HCT116 (cell line): ENCODE measurements at regions not wholly inside any gene's neighbourhood (a gene's known extent, or its start where the extent isn't known, plus 50 kb on each side); places are given as distances from the start of the nearest gene placed in this dataset.

Experiments used
- ATAC-seq: fragments of 200-7000 bp; cut with Tn5 transposase; 2 replicates; pipeline ENCODE4 v1.9.1; 2020; ENCODE audit warnings: mild to moderate bottlenecking, moderate library complexity
- BruUV-seq: library from RNA; stranded (reverse); fragments of 400-500 nt; replicated peaks from 2 replicates; lab custom pipeline; 2021; lab: Mats Ljungman, UMichigan
- CTCF ChIA-PET: fragments of 300-600 bp; sonication (Branson Sonifier 250); formaldehyde crosslinking; loops from one replicate; lab custom pipeline; 2021; ENCODE audit warnings: antibody characterized with exemption; lab: Charles Lee
- POLR2A ChIA-PET: fragments of 300-600, 350-600 bp; sonication (Branson Sonifier 250); formaldehyde crosslinking; loops from one replicate; lab custom pipeline; 2021; ENCODE audit warnings: antibody characterized with exemption; lab: Charles Lee
- RAD21 ChIA-PET, 2 experiments: fragments of 300-600 bp; sonication (Branson Sonifier 250); formaldehyde crosslinking; loops; one replicate each; lab custom pipeline; 2023; ENCODE audit warnings: low total read pairs in 2 of 2; ENCODE audit not compliant: uncharacterized antibody in 2 of 2, unreplicated experiment in 2 of 2, low non-redundant PET in 1 of 2; lab: Charles Lee
- DNase-seq: peaks from one replicate; pipeline ENCODE4 v3.0.0-alpha.2; 2010; ENCODE audit warnings: low read depth, low spot score
- H2AFZ ChIP-seq: fragments of 200-600 bp; shearing (Covaris generic), sonication (generic); 2 replicates; pipeline ENCODE4 v1.6.1; 2017; ENCODE audit warnings: low read depth, mixed run types, mixed read lengths, antibody characterized with exemption, low read length; ENCODE audit not compliant: poor library complexity, severe bottlenecking
- H3K27ac ChIP-seq: 2 replicates; pipeline ENCODE4 v1.5.1; 2012; ENCODE audit warnings: low read depth, low read length
- H3K27me3 ChIP-seq: fragments of 200-600 bp; sonication (generic); 2 replicates; pipeline ENCODE4 v1.6.1; 2016; ENCODE audit warnings: mixed run types, low read length, mixed read lengths; ENCODE audit not compliant: insufficient read depth
- H3K36me3 ChIP-seq, 2 experiments: fragments of 200-500 bp in 1 of 2; fragments of 200-600 bp in 1 of 2; sonication (Bioruptor generic) in 1 of 2; sonication (generic) in 1 of 2; 2 replicates each; pipeline versions ENCODE4 v1.5.1 to v1.6.1; 2014 to 2016; ENCODE audit warnings: low read length in 2 of 2, inconsistent platforms in 1 of 2, mixed read lengths in 1 of 2, mixed run types in 1 of 2; ENCODE audit not compliant: insufficient read depth in 2 of 2, control insufficient read depth in 1 of 2
- H3K4me1 ChIP-seq, 2 experiments: fragments of 200-600 bp in 1 of 2; sonication (generic) in 1 of 2; 2 replicates each; pipeline versions ENCODE4 v1.5.1 to v1.6.1; 2012 to 2017; ENCODE audit warnings: low read length in 2 of 2, inconsistent platforms in 1 of 2, mild to moderate bottlenecking in 1 of 2, mixed read lengths in 1 of 2, mixed run types in 1 of 2, moderate library complexity in 1 of 2; ENCODE audit not compliant: insufficient read depth in 2 of 2, control insufficient read depth in 1 of 2
- H3K4me2 ChIP-seq: fragments of 200-600 bp; sonication (generic); 2 replicates; pipeline ENCODE4 v1.6.1; 2017; ENCODE audit warnings: mixed run types, low read length, mixed read lengths
- H3K4me3 ChIP-seq, 2 experiments: fragments of 200-600 bp in 1 of 2; sonication (generic) in 1 of 2; replicated peaks in 1 of 2; 2 replicates each; pipeline ENCODE4 v1.5.1; 2011 to 2016; ENCODE audit warnings: low read length in 2 of 2, control low read depth in 1 of 2, low read depth in 1 of 2, mild to moderate bottlenecking in 1 of 2, mixed read lengths in 1 of 2, mixed run types in 1 of 2
- H3K79me2 ChIP-seq: fragments of 200-600 bp; sonication (generic); 2 replicates; pipeline ENCODE4 v1.6.1; 2017; ENCODE audit warnings: mild to moderate bottlenecking, mixed run types, low read length, moderate library complexity, mixed read lengths; ENCODE audit not compliant: insufficient read depth
- H3K9ac ChIP-seq: fragments of 200-600 bp; sonication (generic); 2 replicates; pipeline ENCODE4 v1.6.1; 2016; ENCODE audit warnings: low read length, mixed read lengths
- H3K9me2 ChIP-seq: fragments of 200-600 bp; sonication (generic), shearing (Covaris generic); 2 replicates; pipeline ENCODE4 v1.6.1; 2017; ENCODE audit warnings: mixed run types, mild to moderate bottlenecking, moderate library complexity; ENCODE audit not compliant: insufficient read depth
- H3K9me3 ChIP-seq, 2 experiments: fragments of 200-500 bp in 1 of 2; fragments of 200-600 bp in 1 of 2; sonication (Bioruptor generic) in 1 of 2; sonication (generic) in 1 of 2; 2 replicates each; pipeline ENCODE4 v1.6.1; 2014 to 2017; ENCODE audit warnings: low read length in 2 of 2, mixed read lengths in 2 of 2, inconsistent platforms in 1 of 2, low read depth in 1 of 2, mild to moderate bottlenecking in 1 of 2, mixed run types in 1 of 2, moderate library complexity in 1 of 2; ENCODE audit not compliant: control insufficient read depth in 1 of 2, insufficient read depth in 1 of 2
- H4K20me1 ChIP-seq: fragments of 200-600 bp; sonication (generic), shearing (Covaris generic); 2 replicates; pipeline ENCODE4 v1.6.1; 2017; ENCODE audit warnings: mixed run types, mild to moderate bottlenecking, moderate library complexity; ENCODE audit not compliant: insufficient read depth
- ATF3 ChIP-seq: IDR thresholded peaks from 2 replicates; pipeline ENCODE4 v1.6.1; 2012
- CBX3 ChIP-seq: IDR thresholded peaks from 2 replicates; pipeline ENCODE4 v1.6.1; 2012; ENCODE audit warnings: low read depth
- CEBPB ChIP-seq: IDR thresholded peaks from 2 replicates; pipeline ENCODE4 v1.6.1; 2012; ENCODE audit warnings: low read depth
- EGR1 ChIP-seq: IDR thresholded peaks from 2 replicates; pipeline ENCODE4 v1.6.1; 2012; ENCODE audit warnings: low read depth
- ELF1 ChIP-seq: IDR thresholded peaks from 2 replicates; pipeline ENCODE4 v1.6.1; 2012; ENCODE audit warnings: low read depth, borderline replicate concordance
- EZH2 ChIP-seq: fragments of 200-600 bp; sonication (generic); IDR thresholded peaks from 2 replicates; pipeline ENCODE4 v1.6.1; 2017; ENCODE audit warnings: antibody characterized with exemption, mixed run types
- EZH2phosphoT487 ChIP-seq: fragments of 200-600 bp; IDR thresholded peaks from 2 replicates; pipeline ENCODE4 v1.6.1; 2018; ENCODE audit warnings: antibody characterized with exemption, borderline replicate concordance
- FOSL1 ChIP-seq: IDR thresholded peaks from 2 replicates; pipeline ENCODE4 v1.6.1; 2012; ENCODE audit warnings: low read depth
- JUND ChIP-seq: IDR thresholded peaks from 2 replicates; pipeline ENCODE4 v1.6.1; 2012
- POLR2AphosphoS5 ChIP-seq: IDR thresholded peaks from 2 replicates; pipeline ENCODE4 v1.6.1; 2011; ENCODE audit warnings: mild to moderate bottlenecking, low read depth, low read length, moderate library complexity
- RAD21 ChIP-seq: IDR thresholded peaks from 2 replicates; pipeline ENCODE4 v1.6.1; 2012; ENCODE audit warnings: low read depth, mild to moderate bottlenecking
- SIN3A ChIP-seq: IDR thresholded peaks from 2 replicates; pipeline ENCODE4 v1.6.1; 2012; ENCODE audit warnings: low read depth
- SP1 ChIP-seq: IDR thresholded peaks from 2 replicates; pipeline ENCODE4 v1.6.1; 2012; ENCODE audit warnings: low read depth
- SRF ChIP-seq: IDR thresholded peaks from 2 replicates; pipeline ENCODE4 v1.6.1; 2012; ENCODE audit warnings: low read depth
- TCF7L2 ChIP-seq: IDR thresholded peaks from 2 replicates; pipeline ENCODE4 v1.7.0; 2011; ENCODE audit warnings: borderline replicate concordance, inconsistent platforms; ENCODE audit not compliant: insufficient read depth, insufficient read length; ENCODE audit errors: extremely low read depth
- YY1 ChIP-seq: IDR thresholded peaks from 2 replicates; pipeline ENCODE4 v1.6.1; 2011; ENCODE audit warnings: low read length, low read depth, moderate library complexity, mild to moderate bottlenecking; ENCODE audit not compliant: insufficient replicate concordance; ENCODE audit errors: extremely low read depth
- ZFX ChIP-seq: fragments of 450-650 bp; IDR thresholded peaks from 2 replicates; pipeline ENCODE4 v1.6.1; 2017
- intact Hi-C: fragments of 100-400 bp; cut with micrococcal nuclease; formaldehyde crosslinking; loops from 2 replicates; pipeline ENCODE4 v1.10.0; 2022
- TF ChIP-seq, protein P1 (sequence below): IDR thresholded peaks from 2 replicates; pipeline ENCODE4 v1.6.1; 2012

- H3K4me1 ChIP-seq, result no peaks in the 10 kb centered on the region
- intact Hi-C loops, result no loop called here
- no peak for DNase-seq
- TF ChIP-seq RAD21 (no peak), EZH2 (no peak), SRF (no peak), ATF3 (no peak), EGR1 (no peak), SP1 (no peak), CEBPB (no peak), FOSL1 (no peak), SIN3A (no peak), JUND (no peak), TCF7L2 (no peak), ELF1 (no peak), POLR2AphosphoS5 (no peak), CBX3 (no peak), ZFX (no peak), YY1 (no peak), EZH2phosphoT487 (no peak)
- TF ChIP-seq, protein P1, sequence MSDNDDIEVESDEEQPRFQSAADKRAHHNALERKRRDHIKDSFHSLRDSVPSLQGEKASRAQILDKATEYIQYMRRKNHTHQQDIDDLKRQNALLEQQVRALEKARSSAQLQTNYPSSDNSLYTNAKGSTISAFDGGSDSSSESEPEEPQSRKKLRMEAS, result no peak
- TF ChIP-seq, all 23 proteins: peak for 0
- ATAC-seq, result no peak
- no peaks in the 10 kb centered on the region for H3K9me2 ChIP-seq
- no peak overlapping the region for H3K27ac ChIP-seq
- no peak overlapping the region for H2AFZ ChIP-seq
- no peaks in the 10 kb centered on the region for H4K20me1 ChIP-seq
- BruUV-seq, result no TSS peak
- ChIA-PET CTCF (no interaction called here), POLR2A (no interaction called here), RAD21 (no interaction called here)
- H3K4me3 ChIP-seq, result no peak overlapping the region
- no peak overlapping the region for H3K9ac ChIP-seq
- H3K79me2 ChIP-seq, result no peaks in the 10 kb centered on the region
- H3K4me2 ChIP-seq, result no peak overlapping the region
- no peaks in the 10 kb centered on the region for H3K9me3 ChIP-seq
- no peaks in the 10 kb centered on the region for H3K27me3 ChIP-seq
- H3K36me3 ChIP-seq, result no peaks in the 10 kb centered on the region
Measured at GRCh38 chr1:81738875-81739274, 61.9 kb upstream of the ADGRL2 start.
